Right hindlimb (tissue), 1 donor: ENCODE measurements at regions not wholly inside any gene's neighbourhood (a gene's known extent, or its start where the extent isn't known, plus 50 kb on each side); places are given as distances from the start of the nearest gene placed in this dataset.

ENCODE experiments used
- DNase-seq: peaks from one replicate; pipeline ENCODE4 v3.0.0-alpha.2; 2018

DNA sequence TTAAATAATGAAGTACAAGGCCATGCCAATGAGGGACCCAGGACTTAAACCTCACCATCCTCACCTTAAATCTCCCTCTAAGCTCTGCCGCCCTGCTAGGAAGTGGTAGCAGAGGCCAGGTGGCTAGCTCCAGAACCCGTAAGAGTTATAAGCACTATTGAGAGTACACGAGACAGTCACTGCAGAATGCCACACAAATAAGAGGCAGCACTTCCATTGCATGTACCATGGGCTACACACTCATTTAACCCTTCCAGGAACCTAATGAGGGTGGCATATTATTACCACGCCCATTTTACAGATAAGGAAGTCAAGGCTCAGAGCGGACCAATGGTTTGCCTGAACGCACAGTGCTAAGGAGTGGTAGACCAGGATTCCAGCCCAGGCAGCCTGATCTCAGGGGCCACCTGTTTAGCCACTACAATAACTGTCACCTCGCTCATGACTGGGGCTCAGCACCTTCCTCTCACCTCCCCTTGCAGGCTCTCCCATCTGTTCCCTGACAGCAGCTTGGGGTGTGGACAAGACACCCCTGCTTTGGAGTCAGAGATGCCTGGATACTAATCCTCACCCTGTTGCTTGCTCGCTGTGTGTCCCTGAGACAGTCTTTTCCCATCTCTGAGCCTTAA, 54.8 kb upstream of the ID3 start:
- no peak for DNase-seq

DNA sequence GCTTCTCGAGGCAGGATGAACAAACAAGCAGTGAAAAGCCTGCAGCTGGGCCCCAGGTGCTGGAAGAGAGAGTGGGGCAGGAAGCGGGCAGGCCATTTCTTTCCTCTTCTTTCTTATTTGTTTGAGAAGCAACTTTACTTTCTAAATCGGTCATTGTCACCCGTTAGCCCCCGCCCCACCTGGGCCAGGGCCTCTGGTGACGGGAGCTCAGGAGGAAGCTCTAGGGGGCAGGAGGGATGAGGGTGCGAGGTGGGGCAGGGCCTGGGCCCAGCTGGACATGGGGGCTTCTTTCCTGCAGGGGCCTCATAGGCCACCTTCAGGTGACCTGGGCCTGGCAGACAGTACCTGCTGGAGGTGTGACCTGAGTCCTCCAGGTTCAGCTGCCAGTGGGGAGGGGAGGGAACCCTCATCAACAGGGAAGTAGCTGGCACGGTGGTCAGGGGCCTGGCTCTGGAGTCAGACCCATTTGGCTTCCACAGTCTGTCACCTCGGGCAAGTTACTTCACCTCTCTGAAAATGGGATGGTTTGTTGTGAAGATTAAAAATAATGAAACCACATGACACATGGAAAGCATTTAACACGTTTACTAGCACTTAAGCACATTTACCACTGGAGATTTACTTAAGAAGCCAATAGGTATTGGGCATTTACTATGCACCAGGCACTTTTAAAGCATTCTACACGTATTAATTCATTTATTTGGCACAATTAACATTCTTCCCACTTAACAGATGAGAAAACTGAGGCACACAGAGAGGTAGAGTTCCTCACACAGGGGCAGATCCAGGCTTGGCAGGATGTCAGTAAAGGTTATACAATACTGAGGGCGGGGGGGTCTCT, 54.1 kb upstream of the ID3 start:
- no peak for DNase-seq

DNA sequence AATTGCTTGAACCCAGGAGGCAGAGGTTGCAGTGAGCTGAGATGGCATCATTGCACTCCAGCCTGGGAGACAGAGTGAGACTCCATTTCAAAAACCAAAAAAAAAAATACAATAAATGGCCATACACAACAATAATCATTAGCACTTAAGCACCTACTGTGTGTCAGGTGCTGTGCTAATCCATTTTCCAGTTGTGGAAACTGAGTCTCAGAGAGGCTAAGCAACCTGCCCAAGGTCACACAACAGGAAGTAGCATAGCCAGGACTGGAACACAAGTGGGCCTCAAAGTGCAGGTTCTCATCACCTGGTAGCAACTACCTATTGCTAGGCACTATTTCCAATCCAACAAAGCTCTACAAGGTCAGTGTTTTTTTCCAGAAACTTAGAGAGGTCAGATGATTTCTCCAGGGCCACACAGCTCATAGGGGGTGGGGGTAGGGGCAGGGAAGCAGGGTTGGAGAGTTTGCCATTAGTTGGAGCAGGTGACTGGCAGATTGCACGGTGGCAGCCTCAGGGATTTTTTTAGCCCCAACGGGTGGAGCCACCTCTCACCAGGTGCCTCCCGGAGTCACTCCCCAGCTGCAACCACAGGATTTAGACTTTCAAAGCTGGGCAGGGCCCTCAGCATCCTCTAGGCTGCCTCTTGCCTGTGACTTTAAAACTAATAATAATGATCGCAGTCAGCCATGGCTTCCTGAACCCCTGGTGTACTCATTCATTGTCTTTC, 52.5 kb upstream of the ID3 start:
- no peak for DNase-seq

DNA sequence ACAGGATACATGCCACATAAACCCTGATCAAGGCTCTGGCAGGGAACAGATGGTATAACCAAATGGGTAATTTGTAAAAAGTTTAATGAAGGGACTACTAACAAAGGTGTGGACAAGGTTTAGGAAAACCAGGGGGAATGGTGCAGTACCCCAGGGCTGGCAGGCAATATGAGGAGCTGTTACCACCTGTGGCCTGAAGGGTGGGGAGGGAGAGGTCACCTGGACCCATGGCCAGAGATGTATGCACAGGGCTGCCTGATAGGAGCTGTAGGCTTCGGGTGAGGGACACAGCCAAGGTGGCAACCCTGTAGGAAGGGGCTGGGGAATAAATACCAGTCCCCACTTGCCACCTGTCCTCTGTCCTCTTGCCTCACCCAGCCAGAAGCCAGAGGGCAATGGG, 51.4 kb upstream of the ID3 start:
- no peak for DNase-seq

DNA sequence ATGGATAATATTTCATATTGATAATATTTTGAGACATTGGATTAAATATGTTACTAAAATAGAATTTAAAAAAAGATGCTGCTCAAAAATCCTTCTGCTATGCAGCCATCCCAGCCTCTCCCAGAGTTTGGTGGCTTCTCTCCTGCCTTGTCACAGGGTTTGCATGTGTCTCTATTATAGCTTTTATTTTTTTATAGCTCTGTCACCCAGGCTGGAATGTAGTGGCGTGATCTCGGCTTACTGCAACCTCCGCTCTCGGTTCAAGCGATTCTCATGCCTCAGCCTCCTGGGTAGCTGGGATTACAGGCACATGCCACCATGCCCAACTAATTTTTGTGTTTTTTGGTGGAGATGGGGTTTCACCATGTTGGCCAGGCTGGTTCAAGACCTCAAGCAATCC, 50.7 kb upstream of the ID3 start:
- DNase-seq: no peak
